IgD-negative memory B cell (primary cell): ENCODE measurements at regions not wholly inside any gene's neighbourhood (a gene's known extent, or its start where the extent isn't known, plus 50 kb on each side); places are given as distances from the start of the nearest gene placed in this dataset.
"Not testable (repeated sequence)": the region's sequence is repeated elsewhere in the genome, so short reads cannot be mapped to it uniquely, and the experiment has no call there.

Experiments used
- H3K27ac Mint-ChIP-seq, 3 donors: one replicate each; pipeline ENCODE4 v1.8.0; 2020 to 2022; ENCODE audit warnings: mild to moderate bottlenecking in 3 of 3, mixed read lengths in 3 of 3, moderate library complexity in 1 of 3
- H3K27me3 Mint-ChIP-seq: one replicate; pipeline ENCODE4 v1.8.0; 2021; ENCODE audit warnings: mixed read lengths
- H3K36me3 Mint-ChIP-seq: one replicate; pipeline ENCODE4 v1.8.0; 2020; ENCODE audit warnings: mild to moderate bottlenecking, mixed read lengths
- H3K4me1 Mint-ChIP-seq, 3 donors: one replicate each; pipeline ENCODE4 v1.8.0; 2020 to 2022; ENCODE audit warnings: mixed read lengths in 3 of 3, mild to moderate bottlenecking in 1 of 3
- H3K4me3 Mint-ChIP-seq, 4 donors: one replicate each; pipeline ENCODE4 v1.8.0; 2020 to 2022; ENCODE audit warnings: mild to moderate bottlenecking in 4 of 4, mixed read lengths in 4 of 4, moderate library complexity in 3 of 4
- H3K9me3 Mint-ChIP-seq, 3 donors: one replicate each; pipeline ENCODE4 v1.8.0; 2020 to 2021; ENCODE audit warnings: mixed read lengths in 3 of 3, mild to moderate bottlenecking in 1 of 3

DNA sequence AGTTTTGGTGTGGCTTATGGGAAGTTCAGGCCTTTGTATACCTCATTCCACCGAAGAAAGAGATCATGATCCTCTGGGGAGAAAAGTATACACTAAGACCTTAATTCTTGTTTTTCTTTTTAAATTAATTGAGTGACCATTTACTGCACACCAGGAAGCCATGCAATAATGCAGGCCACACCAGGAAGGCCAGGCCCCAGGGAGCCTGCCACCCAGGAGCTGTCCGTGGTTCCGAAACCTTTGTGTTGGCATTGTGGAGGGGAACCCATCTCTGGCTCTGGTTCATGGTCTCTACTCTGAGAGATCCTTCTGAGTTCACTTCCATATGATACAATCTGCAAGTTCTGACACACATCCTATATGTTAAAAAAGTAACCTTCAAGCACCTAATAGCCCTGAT, 291.8 kb downstream of the MIAT start:
- no peak overlapping the region for H3K27ac Mint-ChIP-seq
- H3K4me1 Mint-ChIP-seq: peaks cover 0 to 2% (median 0%) of the 10 kb centered on the region in 3 donors
- H3K4me3 Mint-ChIP-seq: no peak overlapping the region
- H3K27me3 Mint-ChIP-seq: peaks cover 21% of the 10 kb centered on the region
- peaks cover 3% of the 10 kb centered on the region for H3K36me3 Mint-ChIP-seq
- peaks cover 0 to 2% (median 0%) of the 10 kb centered on the region in 3 donors for H3K9me3 Mint-ChIP-seq

DNA sequence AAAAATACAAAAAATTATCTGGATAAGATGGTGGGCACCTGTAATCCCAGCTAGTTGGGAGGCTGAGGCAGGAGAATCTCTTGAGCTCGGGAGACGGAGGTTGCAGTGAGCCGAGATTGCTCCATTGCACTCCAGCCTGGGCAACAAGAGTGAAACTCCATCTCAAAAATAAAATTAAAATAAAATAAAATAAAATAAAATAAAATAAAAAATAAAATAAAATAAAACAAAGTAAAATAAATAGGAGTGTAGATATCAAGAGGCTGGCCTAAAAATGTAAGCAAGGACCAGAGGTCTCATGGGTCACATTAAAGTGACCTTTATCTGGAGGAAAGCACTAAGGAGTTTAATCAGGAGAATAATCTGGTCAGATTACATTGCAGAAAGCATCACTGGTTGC, 293.8 kb downstream of the MIAT start:
- H3K9me3 Mint-ChIP-seq, H3K4me3 Mint-ChIP-seq, H3K27ac Mint-ChIP-seq, H3K36me3 Mint-ChIP-seq, H3K4me1 Mint-ChIP-seq: not testable (repeated sequence)
- peaks cover 28% of the 10 kb centered on the region for H3K27me3 Mint-ChIP-seq

DNA sequence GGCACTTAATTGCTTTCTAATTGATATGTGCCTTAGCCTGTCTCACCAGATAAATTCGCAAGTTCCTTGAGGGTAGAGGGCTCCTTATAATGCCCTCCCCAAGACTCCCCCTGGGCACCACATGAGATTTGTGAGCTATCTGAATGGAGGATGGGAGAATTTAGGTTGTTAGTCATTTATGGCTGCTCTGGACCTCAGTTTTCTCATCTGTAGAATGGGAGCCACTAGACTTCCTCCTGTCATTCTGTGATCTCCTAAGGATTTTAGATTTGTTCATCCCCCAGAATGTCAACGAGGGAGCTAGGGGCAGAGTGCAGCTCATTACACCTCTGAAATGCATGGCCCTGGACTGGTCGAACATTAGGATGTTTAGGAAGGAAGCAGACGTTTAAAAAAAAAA, 294.6 kb downstream of the MIAT start:
- H3K4me1 Mint-ChIP-seq: peaks cover 0 to 2% (median 0%) of the 10 kb centered on the region in 3 donors
- no peak overlapping the region for H3K27ac Mint-ChIP-seq
- H3K4me3 Mint-ChIP-seq: no peak overlapping the region
- peaks cover 0 to 2% (median 0%) of the 10 kb centered on the region in 3 donors for H3K9me3 Mint-ChIP-seq
- peaks cover 3% of the 10 kb centered on the region for H3K36me3 Mint-ChIP-seq
- H3K27me3 Mint-ChIP-seq: peaks cover 26% of the 10 kb centered on the region

DNA sequence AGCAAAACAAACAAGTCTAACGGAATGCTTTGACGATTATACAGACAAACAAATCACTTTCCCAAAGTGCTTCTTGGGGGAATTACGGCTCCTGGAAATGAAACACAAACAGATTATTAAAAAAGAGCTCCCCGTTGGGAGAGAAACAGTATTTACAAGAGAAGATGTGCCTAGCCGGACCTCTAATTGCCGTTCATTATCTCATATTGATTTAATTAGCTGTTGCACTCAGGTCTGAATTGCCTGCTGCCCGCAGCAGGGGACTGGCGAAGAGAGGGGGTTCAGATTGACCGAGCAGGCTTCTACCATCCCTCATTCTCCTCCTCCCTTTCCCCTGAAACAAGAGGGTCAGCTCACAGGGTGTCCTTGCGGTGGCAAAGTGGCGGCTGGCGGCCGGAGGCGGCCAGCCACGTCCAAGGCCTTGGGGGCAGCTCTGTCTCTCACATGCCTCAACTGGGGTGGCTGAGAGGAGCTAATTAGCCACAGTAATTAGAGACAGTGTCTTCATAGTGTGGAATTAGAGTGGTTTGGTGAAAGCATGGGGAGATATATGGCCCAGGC, 295.1 kb downstream of the MIAT start:
- Mint-ChIP-seq H3K4me1 (peaks cover 0 to 2% (median 0%) of the 10 kb centered on the region in 3 donors), H3K27ac (no peak overlapping the region), H3K9me3 (peaks cover 0 to 2% (median 0%) of the 10 kb centered on the region in 3 donors), H3K4me3 (no peak overlapping the region), H3K36me3 (peaks cover 3% of the 10 kb centered on the region), H3K27me3 (peaks cover 26% of the 10 kb centered on the region)

DNA sequence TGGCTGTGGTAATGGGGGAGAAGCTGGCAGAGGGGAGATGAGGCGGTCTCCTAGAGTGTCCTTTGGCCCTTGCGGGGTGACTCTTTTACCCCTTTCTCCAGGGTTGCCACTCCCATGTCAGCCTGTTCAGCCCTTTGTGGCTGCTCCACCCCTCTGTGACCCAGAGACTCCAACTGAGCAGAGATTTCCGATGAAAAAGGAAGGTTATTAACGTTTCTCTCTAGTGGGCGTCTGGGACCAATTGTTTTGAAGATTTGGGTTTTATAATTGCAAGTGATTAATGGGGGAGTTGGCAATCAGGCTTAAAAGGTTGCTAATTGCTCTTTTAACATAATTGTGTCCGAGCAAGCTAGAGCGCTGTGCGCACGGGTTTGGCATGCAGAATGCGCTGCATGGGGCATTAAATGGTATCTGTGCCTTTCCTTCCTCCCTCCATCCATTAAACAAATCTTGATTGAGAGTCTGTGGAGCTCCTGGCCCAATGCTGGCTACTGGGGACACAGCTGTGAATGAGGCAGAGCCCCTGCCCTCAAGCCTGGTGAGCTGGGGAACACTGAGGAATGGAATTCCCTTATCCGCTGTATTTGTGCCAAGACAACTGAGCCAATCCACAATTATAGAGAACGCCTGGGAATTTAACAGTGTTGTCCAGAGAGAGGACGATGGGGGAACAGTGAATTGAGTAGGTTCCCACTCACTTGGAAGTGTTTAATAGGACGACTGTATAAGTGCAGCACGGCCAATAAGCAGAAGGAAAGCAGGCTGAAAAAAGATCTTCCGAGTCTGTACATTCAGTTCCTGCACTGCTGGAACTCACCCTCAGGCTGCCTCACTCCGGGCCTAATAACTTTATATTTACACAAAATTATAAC, 295.9 kb downstream of the MIAT start:
- H3K27ac Mint-ChIP-seq: no peak overlapping the region
- no peak overlapping the region for H3K4me3 Mint-ChIP-seq
- H3K36me3 Mint-ChIP-seq: peaks cover 3% of the 10 kb centered on the region
- H3K9me3 Mint-ChIP-seq: peaks cover 0 to 2% (median 0%) of the 10 kb centered on the region in 3 donors
- H3K4me1 Mint-ChIP-seq: peaks cover 0 to 2% (median 0%) of the 10 kb centered on the region in 3 donors
- H3K27me3 Mint-ChIP-seq: peaks cover 26% of the 10 kb centered on the region

DNA sequence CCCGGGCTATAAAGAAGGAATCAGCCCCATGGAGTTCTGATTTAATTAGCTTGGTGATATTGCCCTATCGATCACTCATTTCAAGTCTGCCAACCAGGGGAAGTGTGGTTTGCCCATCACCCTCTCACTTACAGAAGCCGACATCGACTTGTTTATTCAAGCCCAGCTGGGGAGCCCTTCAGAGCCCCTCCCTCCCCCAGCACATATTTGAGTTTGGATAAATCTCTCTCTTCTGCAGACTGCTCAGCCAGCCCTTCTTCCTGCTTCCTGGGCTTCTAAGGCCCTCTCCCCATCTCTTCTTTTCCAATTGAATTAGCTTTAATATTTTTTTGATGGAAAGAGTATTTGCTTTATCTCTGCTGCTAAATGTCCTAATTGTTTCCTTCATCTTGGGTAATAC, 299.0 kb downstream of the MIAT start:
- Mint-ChIP-seq H3K9me3 (peaks cover 0 to under 1% (median 0%) of the 10 kb centered on the region in 3 donors), H3K4me3 (no peak overlapping the region), H3K27me3 (peaks cover 31% of the 10 kb centered on the region), H3K27ac (no peak overlapping the region), H3K4me1 (peaks cover 0 to under 1% (median 0%) of the 10 kb centered on the region in 3 donors), H3K36me3 (no peaks in the 10 kb centered on the region)

DNA sequence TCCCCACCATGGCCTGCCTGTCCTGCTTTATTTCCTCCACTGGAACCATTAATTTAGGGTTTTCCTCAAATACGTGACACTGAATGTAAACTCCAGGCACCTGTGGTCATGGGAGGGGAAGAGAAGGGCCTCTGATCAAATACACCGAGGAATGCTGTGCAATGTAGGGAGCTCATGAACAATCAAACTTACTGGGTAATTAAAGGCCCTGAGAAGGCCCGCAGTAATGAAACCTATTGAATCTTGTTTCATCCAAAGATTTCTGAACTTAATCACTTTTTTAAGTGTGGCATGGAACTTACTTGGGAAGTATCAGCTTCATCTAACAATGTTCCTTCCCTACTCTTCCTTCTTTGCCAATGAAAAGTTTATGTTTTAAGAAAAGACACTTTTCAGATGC, 299.8 kb downstream of the MIAT start:
- Mint-ChIP-seq H3K36me3 (no peaks in the 10 kb centered on the region), H3K4me1 (no peaks in the 10 kb centered on the region), H3K9me3 (no peaks in the 10 kb centered on the region), H3K27ac (no peak overlapping the region), H3K4me3 (no peak overlapping the region), H3K27me3 (peaks cover 27% of the 10 kb centered on the region)

DNA sequence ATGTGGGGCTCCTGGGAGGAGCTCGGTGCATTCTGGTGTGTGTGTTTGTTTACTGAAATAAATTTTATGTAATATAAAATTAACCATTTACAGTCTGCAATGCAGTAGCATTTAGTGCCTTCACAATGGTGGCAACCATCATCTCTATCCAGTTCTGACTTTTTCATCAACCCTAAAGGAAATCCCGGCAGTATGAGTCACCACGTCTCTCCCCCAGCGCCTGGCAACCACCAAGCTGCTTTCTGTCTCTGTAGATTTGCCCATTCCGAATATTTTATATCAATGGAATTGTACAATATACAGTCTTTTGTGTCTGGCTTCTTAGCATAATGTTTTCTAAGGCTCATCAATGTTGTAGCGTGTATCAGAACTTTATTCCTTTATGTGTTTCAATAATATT, 300.5 kb downstream of the MIAT start:
- Mint-ChIP-seq H3K4me3 (no peak overlapping the region), H3K27ac (no peak overlapping the region), H3K4me1 (no peaks in the 10 kb centered on the region), H3K9me3 (peaks cover 0 to 2% (median 0%) of the 10 kb centered on the region in 3 donors), H3K36me3 (no peaks in the 10 kb centered on the region), H3K27me3 (peaks cover 21% of the 10 kb centered on the region)

DNA sequence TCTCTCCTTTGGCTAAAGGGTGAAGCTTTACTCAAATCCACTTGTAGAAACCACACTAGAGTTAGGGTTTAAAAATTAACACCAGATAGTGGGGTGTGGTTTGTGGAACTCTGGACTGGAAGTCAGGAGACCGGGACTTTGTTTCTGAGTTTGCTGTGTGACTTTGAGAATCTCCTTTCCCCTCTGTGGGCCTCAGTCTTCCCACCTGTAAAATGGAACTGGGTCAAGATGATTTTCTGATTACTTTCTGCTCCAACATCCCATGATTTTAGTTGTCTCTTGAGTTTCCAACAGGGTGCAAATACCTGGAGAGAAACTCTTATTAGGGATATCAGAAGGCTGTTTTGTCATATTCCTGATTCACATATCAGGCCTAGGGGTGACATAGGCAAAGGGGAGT, 301.0 kb downstream of the MIAT start:
- no peaks in the 10 kb centered on the region for H3K36me3 Mint-ChIP-seq
- no peak overlapping the region for H3K27ac Mint-ChIP-seq
- peaks cover 21% of the 10 kb centered on the region for H3K27me3 Mint-ChIP-seq
- H3K9me3 Mint-ChIP-seq: peaks cover 0 to 2% (median 0%) of the 10 kb centered on the region in 3 donors
- no peak overlapping the region for H3K4me3 Mint-ChIP-seq
- H3K4me1 Mint-ChIP-seq: no peaks in the 10 kb centered on the region

DNA sequence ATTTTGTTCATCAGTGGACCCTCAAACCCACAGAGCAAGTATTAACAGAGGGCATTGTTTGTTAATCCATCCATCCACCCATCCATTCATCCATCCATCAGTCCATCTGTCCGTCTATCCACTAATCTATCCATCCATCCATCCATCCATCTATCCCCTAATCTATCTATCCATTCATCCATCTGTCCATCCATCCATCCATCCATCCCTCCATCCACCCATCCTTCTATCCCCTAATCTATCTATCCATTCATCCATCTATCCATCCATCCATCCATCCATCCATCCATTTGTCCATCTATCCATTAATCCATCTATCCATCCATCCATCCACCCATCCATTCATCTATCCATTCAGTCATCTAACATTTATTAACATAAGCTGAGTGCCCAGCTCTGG, 307.3 kb downstream of the MIAT start:
- Mint-ChIP-seq H3K4me3 (no peak overlapping the region), H3K27ac (no peak overlapping the region), H3K4me1 (no peaks in the 10 kb centered on the region), H3K9me3 (peaks cover 3 to 13% (median 9%) of the 10 kb centered on the region in 3 donors), H3K27me3 (peaks cover 3% of the 10 kb centered on the region), H3K36me3 (no peaks in the 10 kb centered on the region)

DNA sequence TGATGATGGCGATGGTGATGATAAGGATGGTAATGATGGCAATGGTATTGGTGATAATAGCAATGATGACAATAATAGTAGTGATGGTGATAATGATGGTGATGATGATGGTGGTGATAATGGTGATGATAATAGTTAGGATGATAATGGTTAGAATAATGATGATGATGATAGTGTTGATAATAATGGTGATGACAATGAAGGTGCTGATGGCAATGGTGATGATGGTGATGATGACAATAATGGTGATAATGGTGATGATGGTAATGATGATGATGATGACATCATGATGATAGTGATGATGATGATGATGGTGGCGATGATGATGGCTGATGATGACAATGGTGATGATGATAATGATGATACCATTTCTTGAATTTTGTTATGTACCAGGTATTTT, 309.9 kb downstream of the MIAT start:
- H3K4me1 Mint-ChIP-seq: no peaks in the 10 kb centered on the region
- H3K9me3 Mint-ChIP-seq: peaks cover 7 to 14% (median 13%) of the 10 kb centered on the region in 3 donors
- no peak overlapping the region for H3K4me3 Mint-ChIP-seq
- no peaks in the 10 kb centered on the region for H3K27me3 Mint-ChIP-seq
- H3K36me3 Mint-ChIP-seq: no peaks in the 10 kb centered on the region
- no peak overlapping the region for H3K27ac Mint-ChIP-seq

DNA sequence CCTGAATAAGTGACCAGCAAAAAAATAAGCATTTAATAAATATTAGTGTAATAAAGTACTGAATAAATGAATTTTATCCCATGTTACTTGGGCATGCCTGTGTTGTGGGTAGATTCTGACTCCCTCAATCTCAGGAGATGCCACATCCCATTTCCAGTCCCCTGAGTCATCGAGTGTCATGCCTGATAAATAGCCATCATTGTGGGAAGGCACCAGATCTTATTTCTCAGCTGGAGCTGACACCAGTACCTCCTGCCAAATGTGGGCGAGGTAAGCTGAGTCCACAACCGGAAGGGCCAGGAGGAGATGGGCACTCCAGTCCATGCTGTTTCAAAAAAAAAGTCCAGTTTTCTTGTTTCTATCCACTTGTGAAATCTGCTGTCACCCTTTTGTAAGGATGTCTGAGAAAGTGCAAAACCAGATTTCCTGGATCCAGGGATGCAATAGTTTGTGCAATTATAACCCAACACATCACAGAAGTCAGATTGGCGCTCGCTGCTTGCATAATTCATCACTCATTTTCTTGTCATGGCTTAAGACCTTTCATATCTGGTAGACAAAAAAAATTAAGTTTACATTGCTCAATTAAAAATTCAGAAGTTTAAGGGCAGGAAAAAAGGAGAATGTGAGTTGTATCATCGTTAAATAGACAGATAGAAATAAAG, 311.6 kb downstream of the MIAT start:
- Mint-ChIP-seq H3K9me3 (peaks cover 7 to 14% (median 11%) of the 10 kb centered on the region in 3 donors), H3K27me3 (no peaks in the 10 kb centered on the region), H3K4me1 (no peaks in the 10 kb centered on the region), H3K4me3 (no peak overlapping the region), H3K27ac (no peak overlapping the region), H3K36me3 (no peaks in the 10 kb centered on the region)

DNA sequence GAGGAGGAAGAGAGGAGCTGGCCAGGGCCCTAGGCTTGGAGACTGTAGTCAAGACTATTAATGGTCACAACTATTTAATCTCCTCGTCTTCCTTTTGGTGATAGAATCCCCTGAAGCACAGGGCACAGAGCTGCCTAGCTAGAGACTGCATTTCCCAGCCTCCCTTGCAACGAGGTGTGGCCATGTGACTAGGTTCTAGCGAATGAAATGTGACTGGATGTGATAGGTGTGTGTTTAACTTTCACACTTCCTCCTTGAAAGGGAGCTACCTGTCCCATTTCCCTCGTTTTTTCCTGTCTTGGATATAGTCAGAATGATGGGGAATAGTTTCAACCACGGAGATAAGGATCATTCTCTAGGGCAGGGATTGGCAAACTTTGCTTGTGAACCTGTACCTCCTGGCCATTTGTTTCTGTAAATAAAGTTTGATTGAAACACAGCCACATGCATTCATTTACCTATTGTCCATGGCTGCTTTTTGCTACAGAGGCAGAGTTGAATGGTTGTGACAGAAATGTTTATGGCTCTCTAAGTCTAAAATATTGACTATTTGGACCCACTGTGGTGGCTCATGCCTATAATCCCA, 313.5 kb downstream of the MIAT start:
- Mint-ChIP-seq H3K4me3 (no peak overlapping the region), H3K36me3 (no peaks in the 10 kb centered on the region)

DNA sequence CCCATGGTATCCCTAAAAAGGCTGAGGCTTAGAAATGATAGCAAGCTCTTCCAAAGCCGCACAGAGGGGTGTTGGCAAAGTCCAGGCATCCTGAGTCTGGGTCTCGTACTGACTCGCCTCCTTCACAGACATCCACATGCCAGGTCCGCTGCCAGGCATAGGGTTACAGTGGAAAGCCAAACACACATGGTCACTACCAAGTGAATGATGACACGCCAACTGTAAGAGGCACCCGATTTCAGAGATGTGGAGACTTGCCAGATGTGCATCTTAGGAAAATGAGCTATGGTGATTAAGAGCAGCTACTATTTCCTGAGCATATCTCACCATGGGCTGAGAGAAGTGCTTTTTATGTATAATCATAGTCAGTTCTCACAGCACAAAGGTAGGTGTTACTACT, 314.9 kb downstream of the MIAT start:
- H3K27me3 Mint-ChIP-seq: no peaks in the 10 kb centered on the region
- H3K4me1 Mint-ChIP-seq: no peaks in the 10 kb centered on the region
- H3K4me3 Mint-ChIP-seq: no peak overlapping the region
- peaks cover 0 to 5% (median 4%) of the 10 kb centered on the region in 3 donors for H3K9me3 Mint-ChIP-seq
- no peak overlapping the region for H3K27ac Mint-ChIP-seq
- no peaks in the 10 kb centered on the region for H3K36me3 Mint-ChIP-seq

More for the DNA sequence above, 313.5 kb downstream of the MIAT start:
- no peaks in the 10 kb centered on the region for H3K4me1 Mint-ChIP-seq
- no peaks in the 10 kb centered on the region for H3K27me3 Mint-ChIP-seq
- H3K9me3 Mint-ChIP-seq: peaks cover 0 to 5% (median 4%) of the 10 kb centered on the region in 3 donors
- no peak overlapping the region for H3K27ac Mint-ChIP-seq

DNA sequence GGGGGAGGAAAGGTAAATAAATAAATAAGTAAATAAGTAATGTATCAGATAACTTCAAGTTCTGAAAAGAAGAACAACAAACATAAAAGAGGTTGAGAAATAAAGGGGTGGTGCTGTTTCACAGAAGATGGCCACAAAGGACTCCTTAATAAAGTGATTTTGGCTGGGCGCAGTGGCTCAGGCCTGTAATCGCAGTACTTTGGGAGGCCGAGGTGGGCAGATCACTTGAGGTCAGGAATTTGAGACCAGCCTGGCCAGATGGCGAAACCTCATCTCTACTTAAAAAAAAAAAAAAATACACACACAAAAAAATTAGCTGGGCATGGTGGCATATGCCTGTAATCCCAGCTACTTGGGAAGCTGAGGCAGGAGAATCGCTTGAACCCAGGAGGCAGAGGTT, 315.5 kb downstream of the MIAT start:
- H3K27ac Mint-ChIP-seq, H3K9me3 Mint-ChIP-seq, H3K4me3 Mint-ChIP-seq, H3K36me3 Mint-ChIP-seq, H3K27me3 Mint-ChIP-seq, H3K4me1 Mint-ChIP-seq: not testable (repeated sequence)
